Uterus (tissue), 2 donors: ENCODE measurements at regions not wholly inside any gene's neighbourhood (a gene's known extent, or its start where the extent isn't known, plus 50 kb on each side); places are given as distances from the start of the nearest gene placed in this dataset.

Experiments
- POLR2A ChIP-seq, 2 donors: fragments of 450-650 bp; IDR thresholded peaks; one replicate each; pipeline ENCODE4 v1.6.1; 2016; ENCODE audit warnings: antibody characterized with exemption in 2 of 2, mild to moderate bottlenecking in 1 of 2, moderate library complexity in 1 of 2
- TF ChIP-seq, protein P1 (sequence below), 4 experiments: fragments of 200-600 bp in 2 of 4; fragments of 450-650 bp in 2 of 4; sonication (generic) in 2 of 4; IDR thresholded peaks; one replicate each; pipeline ENCODE4 v1.5.1; 2016 to 2019; ENCODE audit warnings: antibody characterized with exemption in 4 of 4, mild to moderate bottlenecking in 2 of 4, moderate library complexity in 1 of 4

DNA sequence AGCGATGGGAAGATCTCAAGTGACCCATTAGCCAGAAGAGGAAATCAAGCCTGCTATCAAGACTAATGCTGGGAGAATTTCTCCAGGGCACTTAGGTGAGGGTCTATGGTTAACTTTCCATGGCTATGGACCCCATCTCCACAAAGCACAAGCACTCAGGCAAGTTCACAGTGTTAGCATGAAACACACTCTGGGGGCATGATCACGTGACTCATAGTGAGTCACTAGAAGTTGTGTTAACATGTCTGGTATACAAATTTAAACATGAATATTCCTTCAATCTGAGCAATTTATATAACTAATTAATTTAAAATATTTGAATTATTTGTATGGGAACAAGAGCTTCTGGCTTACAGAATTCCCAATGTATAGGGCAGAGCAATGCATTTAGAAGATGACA lies 131.8 kb downstream of the FAM204A start:
- no peak for TF ChIP-seq POLR2A (IDR thresholded peaks at IDR 0.05)
- TF ChIP-seq, protein P1, sequence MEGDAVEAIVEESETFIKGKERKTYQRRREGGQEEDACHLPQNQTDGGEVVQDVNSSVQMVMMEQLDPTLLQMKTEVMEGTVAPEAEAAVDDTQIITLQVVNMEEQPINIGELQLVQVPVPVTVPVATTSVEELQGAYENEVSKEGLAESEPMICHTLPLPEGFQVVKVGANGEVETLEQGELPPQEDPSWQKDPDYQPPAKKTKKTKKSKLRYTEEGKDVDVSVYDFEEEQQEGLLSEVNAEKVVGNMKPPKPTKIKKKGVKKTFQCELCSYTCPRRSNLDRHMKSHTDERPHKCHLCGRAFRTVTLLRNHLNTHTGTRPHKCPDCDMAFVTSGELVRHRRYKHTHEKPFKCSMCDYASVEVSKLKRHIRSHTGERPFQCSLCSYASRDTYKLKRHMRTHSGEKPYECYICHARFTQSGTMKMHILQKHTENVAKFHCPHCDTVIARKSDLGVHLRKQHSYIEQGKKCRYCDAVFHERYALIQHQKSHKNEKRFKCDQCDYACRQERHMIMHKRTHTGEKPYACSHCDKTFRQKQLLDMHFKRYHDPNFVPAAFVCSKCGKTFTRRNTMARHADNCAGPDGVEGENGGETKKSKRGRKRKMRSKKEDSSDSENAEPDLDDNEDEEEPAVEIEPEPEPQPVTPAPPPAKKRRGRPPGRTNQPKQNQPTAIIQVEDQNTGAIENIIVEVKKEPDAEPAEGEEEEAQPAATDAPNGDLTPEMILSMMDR (IDR thresholded peaks at IDR 0.05), result no peak
